ENCODE measurements at regions not wholly inside any gene's neighbourhood (a gene's known extent, or its start where the extent isn't known, plus 50 kb on each side); places are given as distances from the start of the nearest gene placed in this dataset.
A peak's percentile ranks its signal among the peaks of the same experiment; 100 is the strongest.
"Not testable (repeated sequence)": the region's sequence is repeated elsewhere in the genome, so short reads cannot be mapped to it uniquely, and the experiment has no call there.

DNA sequence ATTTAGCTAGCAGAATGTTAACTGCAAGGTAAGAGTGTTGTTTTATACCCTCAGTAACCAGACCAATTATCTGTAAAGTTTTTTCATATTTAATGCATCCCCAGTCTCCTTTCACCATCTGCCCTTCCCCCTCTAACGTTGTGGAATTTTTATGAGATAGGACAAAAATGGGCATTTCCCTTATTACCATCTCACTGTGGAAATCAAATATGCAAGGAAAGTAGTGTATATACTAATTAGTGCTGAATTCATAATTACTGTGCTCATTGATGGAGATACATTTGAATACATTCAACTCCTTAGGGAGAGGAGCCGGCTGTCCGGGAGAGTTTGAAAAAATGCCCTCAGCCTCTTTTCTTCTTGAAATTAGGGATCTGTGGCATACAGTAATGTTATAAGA lies 423.4 kb upstream of the MGMT start:
- no peak for DNase-seq (ENCODE audit: low read depth in 2 of 3, low spot score in 2 of 3)

DNA sequence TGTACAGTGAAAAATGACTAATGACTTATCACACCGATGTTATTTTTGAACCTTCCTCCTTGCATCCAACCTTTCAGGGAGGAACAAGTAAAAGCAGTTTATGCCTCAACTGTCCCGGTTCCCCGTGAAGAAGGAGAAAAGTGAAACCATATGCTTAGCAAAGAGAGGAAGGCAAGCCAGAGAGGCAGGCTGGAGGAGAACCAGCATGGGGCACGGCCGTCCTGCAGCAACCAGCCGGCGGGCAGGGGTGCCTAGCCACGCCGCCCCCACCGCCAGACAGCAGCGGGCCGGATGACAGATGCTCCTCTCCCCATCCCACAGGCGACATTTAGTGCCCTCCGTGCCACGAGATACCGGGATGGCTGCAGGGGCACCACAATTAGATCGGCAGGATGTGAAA lies 421.4 kb upstream of the MGMT start:
- no peak for DNase-seq (ENCODE audit: low read depth in 2 of 3, low spot score in 2 of 3)

DNA sequence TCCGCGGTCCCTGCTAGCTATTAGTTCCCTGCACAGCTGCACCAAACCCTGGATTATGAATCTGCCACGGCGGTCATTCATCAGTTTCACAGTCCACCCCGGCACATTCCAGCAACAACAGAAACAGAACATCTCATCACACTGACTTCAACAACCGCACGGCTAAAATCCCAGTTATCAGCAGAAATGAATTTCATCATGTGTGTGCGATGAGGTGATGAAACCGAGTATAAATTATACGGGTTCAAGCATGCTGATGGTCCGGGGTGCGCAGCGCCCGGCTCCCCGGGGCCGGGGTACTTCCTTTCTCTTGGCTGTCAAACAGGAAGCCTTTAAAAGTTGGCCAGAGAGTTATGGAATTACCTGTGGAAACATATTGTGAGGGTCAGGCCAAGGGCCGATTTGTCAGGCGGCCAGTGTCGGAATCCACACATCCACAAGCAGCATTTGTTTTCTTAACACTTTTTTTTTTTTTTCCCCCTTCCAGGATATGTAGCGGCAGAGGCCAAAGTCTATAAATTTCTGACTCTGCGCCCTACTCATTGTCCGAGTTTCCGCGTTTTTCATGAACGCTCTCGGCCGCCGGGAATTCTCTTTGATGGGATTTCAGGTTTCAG lies 420.9 kb upstream of the MGMT start:
- DNase-seq (ENCODE audit: low read depth in 2 of 3, low spot score in 2 of 3) = no peak

DNA sequence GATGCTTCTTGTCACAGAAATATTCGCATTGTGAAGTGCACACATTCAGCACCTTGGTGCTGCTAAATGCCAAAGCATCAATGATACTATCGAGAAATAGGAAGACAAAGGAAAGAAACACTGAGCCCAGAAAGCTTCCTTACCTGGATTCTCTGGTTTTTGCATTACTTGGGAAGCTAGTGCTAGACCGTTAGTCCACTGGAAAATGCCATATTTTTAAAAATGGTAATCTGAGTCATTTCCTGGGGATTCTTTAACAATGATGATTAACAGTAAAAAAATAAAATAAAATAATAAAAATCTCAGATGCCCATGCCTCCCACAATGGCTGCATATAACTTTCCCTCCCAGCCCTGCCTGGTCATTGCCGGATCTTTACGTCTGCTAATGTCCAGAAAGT lies 420.1 kb upstream of the MGMT start:
- no peak for DNase-seq (ENCODE audit: low read depth in 2 of 3, low spot score in 2 of 3)

DNA sequence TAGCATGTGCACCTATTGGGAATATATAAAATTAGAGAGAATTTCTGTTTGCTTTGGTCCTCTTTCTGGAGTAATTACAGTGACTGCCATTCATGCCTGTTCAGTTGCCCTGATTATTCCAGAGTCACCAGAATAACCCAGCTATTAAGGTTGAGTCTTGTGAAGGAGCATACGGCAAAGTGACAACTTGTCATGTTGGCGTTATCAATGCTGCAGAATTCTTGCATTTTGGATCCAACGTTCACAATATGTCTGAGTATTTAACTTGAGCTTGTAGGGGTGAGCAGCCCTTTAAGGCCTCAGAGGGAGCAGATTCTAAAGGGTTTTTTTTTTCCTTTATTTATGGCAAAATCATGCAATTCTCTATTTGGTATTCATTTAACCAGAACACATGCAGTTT lies 419.4 kb upstream of the MGMT start:
- DNase-seq (ENCODE audit: low read depth in 2 of 3, low spot score in 2 of 3) = no peak

DNA sequence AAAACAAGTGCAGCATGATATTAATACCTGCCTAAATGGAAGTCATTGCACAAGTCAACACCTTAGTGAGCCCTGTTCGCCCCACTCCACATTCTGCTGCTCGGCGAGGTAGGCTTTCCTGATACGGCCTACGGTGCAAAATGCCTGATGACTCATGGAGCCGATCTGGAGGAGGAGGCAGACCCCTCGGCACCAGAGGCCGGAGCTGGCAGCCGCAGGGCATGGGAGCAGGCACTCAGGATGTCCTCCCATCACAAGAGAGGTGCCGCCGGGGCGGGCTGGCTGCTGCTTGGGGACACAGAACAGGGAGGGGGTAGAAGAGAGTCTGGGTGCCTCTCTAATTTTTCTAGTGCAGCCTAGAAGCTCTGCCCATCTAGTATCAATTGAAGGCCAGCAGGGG lies 418.5 kb upstream of the MGMT start:
- no peak for DNase-seq (ENCODE audit: low read depth in 2 of 3, low spot score in 2 of 3)

DNA sequence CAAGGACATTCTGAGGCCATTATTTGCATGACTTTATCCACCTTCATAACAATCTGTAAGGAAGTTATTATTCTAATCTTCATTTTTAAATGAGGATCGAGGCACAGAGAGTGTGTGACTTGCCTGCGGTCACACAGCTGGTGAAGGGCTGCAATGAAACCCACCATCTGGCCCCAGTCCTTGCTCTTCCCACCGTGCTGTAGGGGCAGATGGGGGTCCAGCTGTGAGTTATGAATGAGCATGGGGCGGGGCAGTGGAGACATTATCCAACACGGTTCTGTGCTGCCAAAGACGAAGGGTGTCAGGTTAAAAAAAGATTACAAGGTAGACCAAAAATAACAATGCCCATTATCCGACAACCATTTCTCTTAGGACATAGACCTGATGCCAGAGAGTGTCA lies 417.5 kb upstream of the MGMT start:
- DNase-seq (ENCODE audit: low read depth in 2 of 3, low spot score in 2 of 3) = no peak

DNA sequence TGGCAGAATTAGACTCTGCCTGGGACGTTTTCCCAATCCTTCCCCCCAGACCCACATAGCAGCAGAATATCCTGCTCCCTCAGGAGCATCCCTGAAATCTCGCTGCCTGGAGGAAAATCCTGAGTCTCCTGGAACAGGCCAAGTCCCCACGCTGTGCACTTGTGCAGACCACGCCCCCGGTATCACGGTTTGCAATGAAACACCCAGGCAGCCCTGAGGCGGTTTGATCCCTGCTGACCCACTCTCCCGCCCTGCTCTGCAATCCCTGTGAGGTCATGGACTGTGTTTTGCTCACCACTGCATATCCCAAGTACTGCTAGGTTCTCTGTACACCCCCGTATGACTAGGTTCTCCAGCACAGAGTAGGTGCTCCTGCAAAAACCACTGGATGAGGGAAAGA lies 411.8 kb upstream of the MGMT start:
- no peak for DNase-seq (ENCODE audit: low read depth in 2 of 3, low spot score in 2 of 3)

DNA sequence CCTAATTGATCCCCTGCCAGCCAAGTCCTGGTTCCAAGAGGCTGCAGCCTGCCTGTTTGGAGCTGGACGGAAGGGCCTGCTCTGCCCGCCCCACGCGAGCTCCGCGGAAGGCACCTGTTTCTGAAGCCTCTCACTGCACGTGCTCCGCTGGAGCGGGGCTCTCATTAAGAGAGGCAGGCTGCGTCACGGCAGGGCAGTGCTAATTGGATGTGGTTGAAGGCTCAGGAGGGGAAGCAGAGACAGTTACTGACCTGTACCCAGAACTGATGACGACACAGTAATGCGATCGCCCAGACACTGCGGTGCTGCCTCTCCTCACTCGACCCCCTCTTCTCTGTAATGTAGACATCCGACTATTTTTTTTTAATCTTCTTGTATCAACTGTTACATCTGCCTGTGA lies 411.1 kb upstream of the MGMT start:
- no peak for DNase-seq (ENCODE audit: low read depth in 2 of 3, low spot score in 2 of 3)

DNA sequence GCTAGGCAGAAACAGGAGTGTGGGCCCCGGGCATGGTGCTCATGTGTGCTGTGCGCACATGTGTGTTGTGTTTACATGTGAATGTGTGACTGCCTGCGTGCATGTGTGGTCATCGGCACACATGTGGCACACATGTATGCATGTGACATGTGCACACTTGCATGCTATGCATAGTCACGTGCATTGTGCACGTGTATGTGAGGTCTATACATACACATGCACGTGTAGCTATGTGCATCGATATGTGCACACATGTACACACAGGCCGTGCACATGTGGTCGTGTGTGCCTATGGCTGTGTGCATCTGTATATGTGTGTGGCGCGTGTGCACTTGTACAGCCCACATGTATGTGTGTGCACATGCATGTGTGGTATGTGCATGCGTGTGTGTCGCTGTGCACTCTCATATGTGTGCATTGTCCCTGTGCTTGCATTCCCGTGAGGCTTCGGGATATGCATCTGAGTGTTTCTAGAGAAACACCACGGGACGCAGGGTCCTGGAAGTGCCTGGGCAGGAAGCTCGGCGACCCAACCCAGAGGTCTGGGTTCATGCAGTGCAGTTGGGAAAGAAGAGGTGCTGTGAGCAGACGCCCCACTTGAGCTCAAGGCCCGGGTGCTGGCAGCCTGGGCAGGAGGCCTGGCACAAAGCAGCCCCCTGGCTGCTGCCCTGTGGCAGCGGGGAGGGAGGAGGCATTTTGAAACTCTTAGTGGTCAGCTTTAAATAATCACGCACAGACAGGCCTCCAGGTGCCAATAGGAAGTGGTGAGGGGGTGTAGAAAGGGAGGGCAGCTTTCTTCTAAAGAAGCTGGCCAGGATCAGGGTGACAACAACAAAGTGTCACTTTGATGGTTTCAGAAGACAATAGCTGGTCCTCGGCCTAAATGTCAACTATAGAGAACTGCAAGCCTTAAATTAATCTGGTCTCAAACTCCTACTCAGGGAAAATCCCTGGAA lies 410.0 kb upstream of the MGMT start:
- DNase-seq (ENCODE audit: low read depth in 2 of 3, low spot score in 2 of 3) = no peak

DNA sequence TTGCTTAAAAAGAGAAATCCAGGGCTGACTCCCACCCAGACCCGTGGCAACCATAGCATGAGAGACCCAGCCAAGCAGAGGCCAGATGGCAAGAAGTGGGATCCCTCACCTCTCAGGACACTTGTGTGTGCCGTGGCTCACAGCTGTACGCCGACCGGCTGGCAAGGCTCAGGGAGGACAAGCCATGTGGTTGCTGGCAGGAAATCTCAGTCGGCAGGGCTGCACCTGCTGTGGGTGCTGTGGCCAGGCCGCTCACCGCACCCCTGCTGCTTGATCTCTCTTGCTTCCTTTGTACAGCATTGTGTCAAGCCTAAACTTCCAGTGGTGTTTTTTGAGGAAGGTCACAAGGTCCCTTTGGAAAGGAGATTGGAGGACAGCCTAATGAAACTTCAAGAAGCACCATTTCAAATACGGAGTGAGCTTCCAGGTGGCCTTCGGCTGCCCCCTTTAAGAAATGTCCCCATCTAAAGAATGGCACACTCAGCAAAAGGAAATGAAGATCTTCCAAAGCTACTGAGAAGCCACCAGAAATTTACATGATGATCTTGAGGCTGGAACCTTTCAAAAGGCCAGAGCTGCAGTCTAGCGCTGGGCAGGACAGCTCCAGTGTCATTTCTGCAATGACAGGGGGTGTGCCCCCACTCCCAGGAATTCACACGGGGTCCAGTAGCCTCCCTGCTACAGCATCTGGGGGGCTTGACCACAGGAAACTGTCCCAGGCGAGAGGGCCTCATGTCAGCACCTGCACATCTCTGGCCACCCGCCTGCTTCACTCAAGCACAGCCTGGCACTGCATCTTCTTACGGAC lies 409.0 kb upstream of the MGMT start:
- peak in 1 of 3 experiments; percentile 4 for DNase-seq (ENCODE audit: low read depth in 2 of 3, low spot score in 2 of 3)

DNA sequence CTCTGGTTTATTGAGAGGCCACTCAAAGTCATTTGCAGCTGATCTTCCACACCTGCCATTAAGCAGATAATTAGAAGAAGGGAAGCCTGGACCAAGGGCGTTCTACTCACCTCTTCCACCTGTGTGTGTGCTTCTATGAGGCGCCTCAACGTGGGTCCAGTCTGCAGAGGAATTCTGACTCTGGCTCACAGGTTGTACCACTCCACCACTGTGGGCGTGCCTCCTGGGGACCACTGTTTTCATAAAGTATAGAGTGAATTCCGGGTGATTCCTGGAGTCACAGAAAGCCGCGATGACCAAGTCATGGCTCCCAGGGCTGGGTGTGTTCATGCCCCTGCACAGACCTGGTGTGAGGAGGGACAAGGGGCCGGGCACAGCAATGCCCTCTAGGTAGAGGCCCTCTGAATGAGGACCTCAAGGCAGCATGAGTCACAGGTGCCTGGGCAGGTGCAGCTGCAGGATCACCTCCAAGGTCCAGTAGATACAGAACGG lies 408.3 kb upstream of the MGMT start:
- DNase-seq (ENCODE audit: low read depth in 2 of 3, low spot score in 2 of 3) = no peak

DNA sequence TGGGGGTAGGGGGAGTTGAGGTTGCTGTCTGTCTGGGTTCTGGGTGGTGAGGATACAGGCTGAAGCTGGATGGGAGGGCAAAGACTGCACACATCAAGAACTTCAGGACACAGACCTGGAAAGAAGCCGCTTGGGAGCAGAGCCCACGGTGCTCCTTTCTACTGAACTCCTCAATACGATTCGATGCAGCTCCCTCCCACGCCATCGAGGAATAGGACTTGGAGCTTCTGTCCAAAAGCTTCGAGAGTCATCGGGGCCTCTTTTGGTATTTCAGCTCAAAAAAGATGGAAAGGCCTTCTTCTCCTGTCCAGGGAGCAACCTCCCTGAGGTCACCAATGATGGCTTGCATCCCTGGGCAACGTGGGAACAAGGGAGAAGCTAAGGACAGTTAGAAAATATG lies 407.1 kb upstream of the MGMT start:
- no peak for DNase-seq (ENCODE audit: low read depth in 2 of 3, low spot score in 2 of 3)

DNA sequence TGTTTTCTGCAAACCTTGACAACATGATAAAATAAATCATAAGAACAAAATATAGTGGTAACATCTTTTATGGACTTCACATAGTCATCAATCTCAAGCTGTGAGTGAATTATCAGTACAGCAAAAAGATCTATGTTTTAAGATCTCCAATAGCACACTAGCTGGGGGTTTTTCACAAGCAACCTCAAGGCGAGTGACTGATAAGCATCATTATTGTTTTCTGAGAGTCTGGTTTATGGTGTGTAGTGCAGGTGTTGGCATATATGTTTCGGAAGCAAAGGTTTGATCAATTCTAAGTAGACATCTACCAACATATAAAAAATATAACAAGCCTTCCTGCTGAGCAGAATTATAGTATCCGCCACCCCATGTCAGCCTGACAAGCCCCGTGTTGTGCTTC lies 403.8 kb upstream of the MGMT start:
- no peak for DNase-seq (ENCODE audit: low read depth in 2 of 3, low spot score in 2 of 3)

DNA sequence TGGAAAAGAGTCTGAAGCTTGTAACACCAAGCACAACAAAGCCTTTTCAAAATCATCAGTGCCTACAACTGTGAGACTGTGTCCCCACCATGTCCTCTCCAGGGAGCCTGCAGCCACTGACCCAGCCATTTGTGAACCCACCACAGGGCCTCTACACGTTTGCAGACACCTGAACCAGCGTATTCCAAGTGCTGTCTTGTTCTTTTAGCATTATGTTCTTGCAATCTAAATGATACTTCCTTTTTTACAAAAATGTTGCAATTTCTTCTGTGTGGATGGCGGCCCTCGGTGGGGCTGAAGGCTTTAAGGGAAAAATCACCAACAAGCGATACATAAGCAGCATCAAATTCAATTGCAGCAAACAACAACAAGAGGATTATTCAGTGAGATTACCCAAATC lies 403.2 kb upstream of the MGMT start:
- DNase-seq (ENCODE audit: low read depth in 2 of 3, low spot score in 2 of 3) = no peak

DNA sequence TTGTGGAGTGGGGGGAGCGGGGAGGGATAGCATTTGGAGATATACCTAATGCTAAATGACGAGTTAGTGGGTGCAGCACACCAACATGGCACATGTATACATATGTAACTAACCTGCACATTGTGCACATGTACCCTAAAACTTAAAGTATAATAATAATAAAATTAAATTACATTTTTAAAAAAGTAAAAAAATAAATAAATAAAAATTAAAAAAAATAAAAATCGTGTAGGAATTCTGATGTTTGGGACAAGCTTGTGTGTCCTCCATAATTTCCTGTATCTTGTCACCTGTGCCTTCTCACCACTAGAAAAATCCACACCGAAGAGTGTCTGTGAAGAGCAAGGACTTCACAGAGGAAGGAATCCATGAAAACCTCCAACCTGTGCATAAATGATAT lies 400.5 kb upstream of the MGMT start:
- not testable (repeated sequence) for DNase-seq (ENCODE audit: low read depth in 2 of 3, low spot score in 2 of 3)

DNA sequence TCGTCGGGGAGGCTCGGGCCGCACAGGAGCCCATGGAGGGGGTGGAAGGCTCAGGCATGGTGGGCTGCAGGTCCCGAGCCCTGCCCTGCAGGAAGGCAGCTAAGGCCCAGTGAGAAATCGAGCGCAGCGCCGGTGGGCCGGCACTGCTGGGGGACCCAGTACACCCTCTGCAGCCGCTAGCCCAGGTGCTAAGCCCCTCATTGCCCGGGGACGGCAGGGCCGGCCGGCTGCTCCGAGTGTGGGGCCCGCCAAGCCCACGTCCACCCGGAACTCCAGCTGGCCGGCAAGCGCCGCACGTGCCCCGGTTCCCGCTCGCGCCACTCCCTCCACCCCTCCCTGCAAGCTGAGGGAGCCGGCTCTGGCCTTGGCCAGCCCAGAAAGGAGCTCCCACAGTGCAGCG lies 395.6 kb upstream of the MGMT start:
- DNase-seq (ENCODE audit: low read depth in 2 of 3, low spot score in 2 of 3) = not testable (repeated sequence)

DNA sequence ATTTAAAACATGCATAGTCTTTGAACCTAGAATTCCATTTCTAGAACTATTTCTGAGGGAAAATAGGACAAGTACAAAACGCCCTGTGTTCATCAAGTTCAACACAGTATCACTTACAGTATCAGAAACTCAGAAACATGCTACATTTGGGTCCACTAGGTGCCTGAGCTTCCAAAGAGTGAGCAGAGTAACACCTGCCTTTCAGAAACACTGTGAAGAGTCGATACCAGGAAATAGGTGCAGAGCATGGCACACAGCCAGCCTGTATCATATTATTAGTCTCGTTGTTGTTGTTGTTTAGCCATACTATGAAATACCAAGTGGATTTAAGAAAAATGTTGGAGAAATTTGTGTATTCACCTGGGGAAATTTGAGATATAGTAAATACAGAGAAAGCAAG lies 392.1 kb upstream of the MGMT start:
- no peak for DNase-seq (ENCODE audit: low read depth in 2 of 3, low spot score in 2 of 3)

DNA sequence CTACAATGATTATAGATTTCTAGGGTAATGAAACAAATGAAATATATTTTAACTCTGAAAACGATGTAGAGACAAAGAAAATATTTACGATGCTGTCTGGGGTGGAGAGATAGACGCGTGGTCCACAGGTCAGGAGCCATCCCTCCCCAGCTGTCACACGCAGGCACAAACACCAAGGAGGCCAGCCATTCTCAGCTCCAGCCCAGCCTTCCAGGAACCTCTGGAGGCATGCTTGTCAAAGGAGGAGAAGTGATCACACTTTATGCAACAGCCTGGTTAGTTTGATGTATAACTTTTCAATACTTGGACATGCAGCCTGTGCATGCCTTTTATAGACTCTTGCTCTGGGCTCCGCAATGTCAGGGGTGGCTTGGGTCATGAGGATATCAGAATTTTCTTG lies 391.5 kb upstream of the MGMT start:
- no peak for DNase-seq (ENCODE audit: low read depth in 2 of 3, low spot score in 2 of 3)

DNA sequence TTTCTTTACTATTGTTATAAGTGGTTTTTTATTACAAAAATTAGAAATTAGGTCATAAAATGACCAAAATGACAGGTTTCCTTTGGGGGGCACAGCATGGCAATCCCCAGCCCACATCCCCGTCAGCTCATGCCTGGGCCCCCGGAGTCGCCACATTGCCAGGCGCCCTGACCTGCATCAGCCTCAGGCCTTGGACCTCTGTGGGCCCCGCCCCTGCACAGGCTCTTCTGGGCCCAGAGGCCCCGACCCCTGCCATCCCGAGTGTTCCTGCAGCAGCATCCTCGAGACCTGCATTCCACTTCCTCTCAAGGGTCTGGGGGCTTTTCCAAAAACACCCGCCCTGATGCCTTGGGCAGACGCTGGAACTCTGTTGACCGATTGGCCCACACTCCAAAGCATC lies 391.1 kb upstream of the MGMT start:
- no peak for DNase-seq (ENCODE audit: low read depth in 2 of 3, low spot score in 2 of 3)

DNA sequence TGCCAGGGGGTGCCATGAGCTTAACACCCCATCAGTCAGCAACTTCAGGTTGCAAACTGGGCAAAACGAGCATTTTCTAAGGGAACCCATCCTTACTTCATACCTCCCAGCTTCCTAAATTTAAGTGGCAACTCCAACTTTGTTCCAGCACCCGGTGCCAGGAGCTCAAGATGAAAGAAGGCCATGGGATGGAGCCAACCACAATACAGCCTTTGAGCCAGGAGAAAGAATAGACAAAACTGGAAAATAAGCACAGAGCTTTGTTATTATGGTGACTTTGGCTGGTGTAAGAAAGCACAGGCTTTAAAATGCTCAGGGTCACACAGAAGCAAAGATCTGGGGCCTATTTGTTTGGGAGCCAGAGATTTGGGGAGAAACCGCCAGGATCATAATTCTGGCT lies 388.7 kb upstream of the MGMT start:
- DNase-seq (ENCODE audit: low read depth in 2 of 3, low spot score in 2 of 3) = no peak

DNA sequence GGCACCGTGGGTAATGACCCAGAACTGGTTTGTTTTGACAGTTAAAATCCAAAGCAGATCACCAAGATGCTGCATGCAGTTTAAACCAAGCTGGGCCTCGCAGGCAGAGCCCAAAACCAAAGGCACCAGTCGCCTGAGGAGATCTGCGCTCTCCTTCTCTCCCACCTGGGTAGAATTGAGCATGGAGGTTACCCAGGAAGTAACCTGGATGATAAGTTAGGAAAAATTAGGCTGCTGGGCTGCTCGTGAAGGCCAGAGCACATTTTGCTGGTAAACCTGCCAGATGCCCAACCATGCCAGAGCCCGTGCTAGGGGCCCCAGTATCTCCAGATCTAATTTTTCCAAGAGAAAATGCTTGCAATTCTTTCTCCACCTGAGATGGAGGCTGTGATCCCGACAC lies 388.3 kb upstream of the MGMT start:
- DNase-seq (ENCODE audit: low read depth in 2 of 3, low spot score in 2 of 3) = no peak
